Left lobe of liver (tissue), 2 donors: ENCODE measurements at regions not wholly inside any gene's neighbourhood (a gene's known extent, or its start where the extent isn't known, plus 50 kb on each side); places are given as distances from the start of the nearest gene placed in this dataset.
"Not testable (repeated sequence)": the region's sequence is repeated elsewhere in the genome, so short reads cannot be mapped to it uniquely, and the experiment has no call there.

Experiments used
- ATAC-seq: fragments of 200-7000 bp; cut with Tn5 transposase; one replicate; pipeline ENCODE4 v1.9.1; 2020; ENCODE audit warnings: mild to moderate bottlenecking, moderate library complexity
- DNase-seq: peaks from one replicate; pipeline ENCODE4 v3.0.0-alpha.2; 2020; ENCODE audit warnings: low spot score
- donor health status: DM: no; HTN: no; CAD: no; lungs with moderate emphysema.
- donor health status: DM: no; HTN: yes; CAD: no.

DNA sequence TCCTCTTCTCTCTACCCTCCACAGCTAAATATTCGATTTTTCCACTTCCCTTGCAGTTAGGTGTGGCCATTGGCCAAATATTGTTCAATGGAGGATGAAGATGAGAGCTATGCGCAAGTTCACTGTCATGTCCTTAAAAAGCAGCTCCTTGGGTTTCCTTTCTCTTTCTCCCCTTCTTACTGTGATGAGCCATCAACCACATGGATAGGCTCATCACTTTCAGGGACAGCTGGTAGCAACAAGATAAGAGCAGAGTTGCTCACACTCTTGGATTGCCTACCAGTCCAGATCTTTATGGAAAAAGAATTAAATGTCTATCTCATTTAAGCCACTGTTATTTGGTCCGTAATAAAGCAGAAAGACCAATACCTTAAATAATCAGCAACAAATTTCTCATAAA is 377.0 kb downstream of the DDX10 start:
- DNase-seq, result no peak
- ATAC-seq, result no peak

DNA sequence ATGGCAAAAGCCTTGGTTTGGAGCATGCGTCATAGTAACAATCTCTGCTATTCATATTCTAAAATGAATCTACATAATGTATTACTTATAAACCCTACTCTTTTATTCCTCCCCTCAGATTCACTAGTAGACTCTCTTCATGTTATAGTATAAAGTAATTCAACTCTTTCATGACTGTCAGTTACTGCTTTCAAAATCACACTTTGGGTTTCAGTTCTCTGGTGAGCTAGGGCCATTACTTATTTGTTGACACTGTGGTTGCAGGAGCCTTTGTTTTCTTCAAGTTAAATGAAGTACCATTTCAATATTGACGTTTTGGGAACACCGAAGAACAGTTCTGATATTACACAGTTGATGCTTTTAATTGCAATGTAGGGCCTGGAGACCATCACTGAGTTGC is 378.4 kb downstream of the DDX10 start:
- DNase-seq (no peak), ATAC-seq (no peak)

DNA sequence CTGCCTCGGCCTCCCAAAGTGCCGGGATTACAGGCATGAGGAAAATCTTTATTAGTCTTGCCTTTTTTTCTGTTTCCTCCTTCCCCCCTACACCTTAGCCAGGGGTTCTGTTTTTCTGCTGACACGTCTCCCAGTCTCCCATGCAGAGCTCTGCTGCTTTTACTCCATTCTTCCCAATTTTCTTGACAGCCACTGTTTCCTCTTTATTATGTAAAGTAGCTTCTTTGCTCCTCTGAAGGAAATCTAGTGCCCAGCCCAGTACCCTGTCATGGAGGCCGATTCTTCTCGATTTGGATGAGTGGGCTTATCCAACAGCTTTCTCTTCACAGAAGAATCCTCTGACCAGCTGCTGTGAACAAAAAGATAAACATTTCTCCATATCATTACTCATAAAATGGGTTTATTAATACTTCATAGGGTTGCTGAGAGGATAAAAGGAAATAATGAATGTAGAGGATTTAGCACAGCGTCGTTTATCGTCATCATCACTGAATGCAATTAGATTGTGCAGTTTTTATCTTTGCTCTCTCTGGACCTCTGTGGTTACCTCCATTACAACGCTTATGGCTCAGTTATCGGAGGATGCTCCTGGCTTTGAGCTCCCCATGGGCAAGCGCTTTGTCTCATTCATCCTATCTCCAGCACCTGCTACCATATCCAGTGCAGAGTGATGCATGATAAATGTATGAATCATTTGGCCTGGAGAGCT is 375.6 kb upstream of the C11orf87 start:
- no peak for ATAC-seq
- no peak for DNase-seq

DNA sequence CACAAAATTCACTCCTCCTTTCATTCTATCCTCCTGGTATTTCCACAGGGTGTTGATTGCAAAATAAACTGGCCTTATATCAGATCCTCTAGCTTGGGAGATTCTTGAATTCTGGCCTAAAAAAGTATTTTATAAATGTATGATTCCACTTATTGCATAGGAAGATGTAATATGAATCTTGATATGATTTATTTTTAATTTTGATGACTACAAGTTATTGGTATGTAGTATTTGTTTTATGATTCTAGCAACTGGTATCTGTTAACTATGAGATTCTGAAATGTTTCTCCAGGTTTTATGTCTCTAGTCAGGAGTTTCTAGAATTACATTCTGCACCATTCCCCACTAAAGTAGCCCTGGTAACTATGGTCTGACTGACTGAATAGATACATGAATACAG is 373.9 kb upstream of the C11orf87 start:
- no peak for ATAC-seq
- no peak for DNase-seq

DNA sequence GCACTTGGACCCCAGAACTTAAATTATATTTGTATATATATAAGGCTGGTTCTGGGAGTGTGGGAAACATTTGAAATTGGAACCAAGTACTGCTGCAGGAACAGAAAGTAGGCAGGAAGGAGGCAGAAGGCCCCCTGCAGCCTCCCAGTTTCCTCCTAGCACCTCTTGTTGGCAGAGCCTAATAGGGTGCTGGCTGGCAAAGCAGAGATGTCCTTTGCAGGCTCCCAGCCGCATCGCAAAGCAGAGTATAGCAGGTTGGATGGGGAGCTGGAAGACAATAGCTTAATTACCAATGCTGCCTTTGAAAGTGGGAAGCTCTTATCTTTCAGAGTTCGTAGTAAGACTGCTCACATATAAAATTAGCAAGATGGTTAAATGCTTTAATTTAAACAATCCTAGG is 370.8 kb upstream of the C11orf87 start:
- DNase-seq, result no peak
- no peak for ATAC-seq

DNA sequence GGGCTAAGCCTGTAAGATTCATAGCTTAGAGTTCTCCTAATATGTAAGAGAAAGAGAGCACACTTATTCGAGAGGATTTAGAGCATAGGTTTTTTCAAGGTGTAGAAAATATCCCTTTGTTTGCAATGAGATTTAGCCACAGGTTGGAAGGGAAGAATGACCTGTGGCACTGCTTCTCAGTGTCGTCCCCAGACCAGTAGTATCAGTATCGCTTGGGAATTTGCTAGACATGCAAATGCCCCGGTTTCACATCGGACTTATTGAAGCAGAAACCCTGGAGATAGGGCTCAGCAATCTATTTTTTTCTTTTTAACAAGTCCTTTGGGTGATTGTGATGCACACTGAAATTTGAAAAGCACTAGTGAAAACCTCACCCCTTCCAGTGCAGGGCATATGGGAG is 362.6 kb upstream of the C11orf87 start:
- ATAC-seq (no peak), DNase-seq (no peak)

DNA sequence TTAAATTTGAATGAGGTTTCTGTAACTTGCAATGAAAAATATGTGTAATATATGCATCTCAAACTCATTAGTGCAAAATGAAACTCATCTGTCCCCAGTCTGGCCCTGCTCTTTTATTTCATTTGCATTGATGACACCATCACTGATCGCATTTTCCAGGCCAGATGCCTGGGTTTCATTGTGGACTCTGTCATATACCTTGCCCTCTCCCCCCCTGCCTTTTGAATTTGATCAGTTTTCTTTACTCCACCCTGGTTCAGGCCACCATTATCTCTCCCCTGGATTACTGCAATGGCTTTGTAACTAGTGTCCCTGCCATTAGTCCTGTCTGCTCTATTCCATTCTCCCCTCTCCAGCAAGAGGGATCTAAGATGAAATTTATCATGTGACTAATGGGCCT is 360.6 kb upstream of the C11orf87 start:
- ATAC-seq (no peak), DNase-seq (no peak)

GRCh38 chr11:109062445-109062844 is 359.5 kb upstream of the C11orf87 start:
- ATAC-seq (no peak), DNase-seq (no peak)

DNA sequence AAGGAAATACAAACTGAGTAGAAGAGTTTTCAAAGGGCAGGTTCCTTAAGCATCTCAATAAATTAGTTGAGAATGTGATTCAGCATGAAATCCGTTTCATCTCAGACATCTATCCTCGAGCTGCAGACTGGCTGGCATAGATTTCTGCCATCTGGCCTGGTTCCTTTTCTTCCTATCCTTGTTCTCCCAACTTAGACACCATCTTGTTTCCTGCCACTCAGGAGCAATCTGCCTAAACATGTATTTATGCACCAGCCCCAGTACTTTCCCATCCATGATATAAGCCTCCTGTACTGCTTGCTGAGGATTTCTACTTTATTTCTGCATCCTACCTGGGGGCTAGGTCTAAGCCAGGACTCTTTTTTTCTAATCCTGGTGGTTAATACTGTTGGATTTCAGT is 359.1 kb upstream of the C11orf87 start:
- no peak for ATAC-seq
- DNase-seq, result no peak

DNA sequence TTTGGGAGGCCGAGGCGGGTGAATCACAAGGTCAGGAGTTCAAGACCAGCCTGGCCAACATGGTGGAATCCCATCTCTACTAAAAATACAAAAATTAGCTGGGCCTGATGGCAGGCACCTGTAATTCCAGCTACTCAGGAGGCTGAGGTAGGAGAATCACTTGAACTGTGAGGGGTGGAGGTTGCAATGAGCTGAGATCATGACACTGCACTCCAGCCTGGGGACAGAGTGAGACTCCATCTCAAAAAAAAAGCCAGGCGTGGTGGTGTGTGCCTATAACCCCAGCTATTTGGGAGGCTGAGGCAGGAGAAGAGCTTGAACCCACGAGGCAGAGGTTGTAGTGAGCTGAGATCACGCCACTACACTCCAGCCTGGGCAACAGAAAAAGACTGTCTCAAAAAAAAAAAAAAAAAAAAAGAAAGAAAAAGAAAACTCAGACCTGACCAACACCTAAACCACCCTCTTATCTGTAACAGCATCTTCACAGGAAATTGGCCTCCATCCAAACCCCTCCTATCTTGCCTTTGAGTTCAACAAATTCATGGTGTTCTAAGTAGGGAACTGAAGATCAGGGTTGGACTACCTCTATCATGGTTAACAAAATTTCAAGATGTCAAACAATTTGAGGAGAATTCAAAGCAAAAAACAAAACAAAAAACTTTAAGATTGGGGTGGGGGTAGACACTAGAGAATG is 357.2 kb upstream of the C11orf87 start:
- not testable (repeated sequence) for ATAC-seq, DNase-seq

GRCh38 chr11:109071262-109071661 is 350.7 kb upstream of the C11orf87 start:
- DNase-seq (no peak), ATAC-seq (no peak)

GRCh38 chr11:109071712-109072524 is 350.1 kb upstream of the C11orf87 start:
- no peak for ATAC-seq
- DNase-seq, result no peak

GRCh38 chr11:109073032-109073822 is 348.8 kb upstream of the C11orf87 start:
- ATAC-seq (no peak), DNase-seq (no peak)

- no peak for DNase-seq
- no peak for ATAC-seq
These were observed 346.0 kb upstream of the C11orf87 start for GRCh38 chr11:109075976-109076375.

DNA sequence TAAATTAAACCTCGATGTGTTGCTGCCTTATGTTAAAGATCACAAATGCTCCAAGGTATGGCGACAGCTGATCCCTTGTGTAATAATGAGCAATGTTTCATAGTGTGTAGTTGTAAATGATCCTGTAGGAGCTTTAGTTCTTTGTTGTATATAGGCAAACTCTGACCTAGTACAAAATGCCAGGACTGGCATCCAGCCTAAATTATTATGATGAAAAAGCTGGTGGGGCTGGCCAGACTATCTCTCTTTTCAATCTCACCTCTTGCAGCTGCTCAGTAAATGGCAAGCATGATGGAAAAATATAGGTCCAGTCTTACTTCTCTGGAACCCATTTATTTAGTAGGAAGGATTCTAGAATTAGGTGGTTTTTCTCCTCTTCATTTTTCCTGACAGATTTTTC is 345.1 kb upstream of the C11orf87 start:
- ATAC-seq, result no peak

DNA sequence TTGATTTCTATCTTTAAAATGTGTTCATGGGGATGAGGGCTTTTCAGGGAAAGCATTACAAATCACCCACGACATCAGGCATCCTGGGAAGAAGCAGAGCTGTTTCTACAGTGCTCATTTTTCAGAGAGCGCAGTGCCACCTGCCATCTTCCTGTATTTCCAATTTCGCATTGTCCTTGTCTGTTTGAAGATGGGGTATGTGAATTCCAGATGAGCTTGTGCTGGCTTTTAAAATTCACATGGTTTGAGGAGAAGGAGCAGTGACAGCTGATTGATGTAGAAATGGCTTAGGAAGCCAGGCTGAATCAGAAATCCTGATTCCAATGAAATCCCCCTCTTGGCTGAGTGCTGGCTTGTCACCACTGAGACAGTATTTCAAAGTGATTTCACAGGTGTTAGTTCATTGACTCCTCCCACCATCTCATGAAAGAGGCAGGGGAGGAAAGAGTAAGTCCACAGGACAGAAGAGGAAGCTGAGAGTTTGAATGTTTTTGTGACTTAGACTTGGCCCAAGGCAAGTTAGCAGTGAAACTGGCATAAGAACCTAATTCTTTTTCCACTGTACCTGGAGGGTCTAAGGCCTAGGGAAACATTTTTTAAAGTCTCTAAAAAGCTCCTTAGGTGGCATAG is 344.6 kb upstream of the C11orf87 start:
- ATAC-seq, result no peak
- no peak for DNase-seq

More for the DNA sequence above, 345.1 kb upstream of the C11orf87 start:
- DNase-seq, result no peak

DNA sequence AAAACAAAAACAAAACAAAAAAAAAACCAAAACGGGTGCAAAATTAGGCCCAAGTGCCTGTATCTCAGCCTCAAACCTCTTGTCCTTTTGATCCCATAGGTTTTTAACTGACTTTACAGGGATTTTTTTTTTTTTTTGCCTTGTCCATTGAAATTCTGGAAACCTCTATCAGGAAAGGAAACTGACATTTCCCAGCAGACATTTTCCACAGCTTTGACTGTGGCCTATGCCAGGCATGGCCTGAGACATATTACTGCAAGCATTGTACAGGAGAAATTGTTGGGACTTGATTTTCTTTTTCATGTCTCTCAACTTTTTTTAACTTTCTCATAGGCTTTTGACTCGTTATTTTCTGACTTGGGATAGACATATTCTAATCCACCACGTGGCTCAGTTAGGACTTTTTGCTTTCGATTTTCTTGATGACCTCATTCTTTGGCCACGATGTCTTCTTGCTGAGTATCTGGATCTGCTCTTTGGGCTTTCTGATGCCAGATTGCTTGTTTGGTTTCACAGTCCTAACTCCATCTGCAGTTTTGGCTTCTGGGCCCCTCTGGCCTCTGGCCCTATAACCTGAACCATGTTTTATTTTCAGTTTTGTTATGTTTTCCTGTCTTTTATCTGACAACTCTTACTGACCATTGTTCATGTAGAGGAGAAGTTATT is 336.1 kb upstream of the C11orf87 start:
- peak; percentile 54 for DNase-seq

DNA sequence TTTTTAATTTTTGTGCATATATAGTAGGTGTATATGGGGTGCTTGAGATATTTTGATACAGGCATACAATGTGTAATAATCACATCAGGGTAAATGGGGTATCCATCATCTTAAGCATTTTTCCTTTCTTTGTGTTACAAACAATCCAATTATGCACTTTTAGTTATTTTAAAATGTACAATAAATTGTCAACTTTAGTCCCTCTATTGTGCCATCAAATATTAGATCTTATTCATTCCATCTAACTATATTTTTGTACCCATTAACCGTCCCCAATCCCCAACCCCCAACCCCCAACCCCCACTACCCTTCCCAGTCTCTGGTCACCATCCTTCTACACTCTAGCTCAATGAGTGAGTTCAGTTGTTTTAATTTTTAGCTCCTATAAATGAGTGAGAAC is 335.1 kb upstream of the C11orf87 start:
- ATAC-seq, result no peak
- DNase-seq, result no peak

More for the DNA sequence above, 336.1 kb upstream of the C11orf87 start:
- peak; percentile 98 for ATAC-seq

DNA sequence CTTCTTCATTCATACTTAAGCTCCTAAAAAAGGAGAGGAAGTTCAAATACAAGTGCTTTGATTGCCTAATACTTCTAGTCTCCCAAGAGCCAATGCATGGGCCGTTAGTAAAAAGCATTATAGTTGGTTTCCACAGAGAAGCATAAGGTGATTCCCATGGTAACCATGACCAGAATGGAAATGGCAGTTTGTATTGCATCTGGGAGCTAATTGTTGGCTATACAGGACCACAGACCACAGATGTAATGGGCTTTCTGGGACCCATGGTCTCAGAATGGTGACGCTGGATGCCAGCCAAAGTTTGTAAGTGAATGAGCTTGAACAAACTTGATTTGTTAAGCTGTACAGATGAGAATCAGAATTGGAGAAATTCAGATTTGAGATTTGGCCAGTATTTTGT is 333.9 kb upstream of the C11orf87 start:
- ATAC-seq (no peak), DNase-seq (no peak)

DNA sequence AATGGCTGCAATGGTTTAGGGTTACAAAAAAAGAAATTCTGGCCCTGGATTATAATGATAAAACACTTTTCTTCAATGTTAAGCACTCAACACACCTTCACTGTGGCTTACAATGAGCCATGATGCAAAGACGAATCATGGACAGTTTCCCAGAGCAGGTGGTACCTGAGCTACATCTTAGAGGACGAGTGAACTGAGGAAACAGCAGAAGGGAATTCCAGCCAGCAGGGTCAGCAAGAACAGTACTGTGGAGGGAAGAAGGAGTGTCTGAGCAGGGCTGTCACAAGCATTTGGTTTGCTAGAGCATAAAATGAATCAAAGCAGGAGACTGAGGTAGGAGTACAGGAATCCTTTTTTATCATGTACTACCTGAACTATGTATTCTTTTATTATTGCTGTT is 332.8 kb upstream of the C11orf87 start:
- ATAC-seq, result no peak
- no peak for DNase-seq
